Fibroblast of mammary gland (primary cell): ENCODE measurements at regions not wholly inside any gene's neighbourhood (a gene's known extent, or its start where the extent isn't known, plus 50 kb on each side); places are given as distances from the start of the nearest gene placed in this dataset.

ENCODE experiments used
- DNase-seq: peaks from one replicate; pipeline ENCODE4 v3.0.0-alpha.2; 2010; ENCODE audit warnings: low read depth
- H3K4me3 ChIP-seq: 2 replicates; pipeline ENCODE4 v1.5.1; 2011; ENCODE audit warnings: low read depth, mild to moderate bottlenecking, low read length, moderate library complexity; ENCODE audit not compliant: control insufficient read depth
- CTCF ChIP-seq: conservative IDR thresholded peaks from 2 replicates; pipeline ENCODE4 v1.5.1; 2011; ENCODE audit warnings: low read depth, low read length, inconsistent platforms; ENCODE audit not compliant: control insufficient read depth, insufficient read depth

- DNase-seq: no peak
- no peak overlapping the region for H3K4me3 ChIP-seq
- no peak for TF ChIP-seq CTCF
These were observed 316.5 kb upstream of the ZFHX3 start for GRCh38 chr16:73364413-73364812.

GRCh38 chr16:73361061-73361460, 313.1 kb upstream of the ZFHX3 start:
- TF ChIP-seq CTCF: no peak
- no peak overlapping the region for H3K4me3 ChIP-seq
- DNase-seq: no peak

GRCh38 chr16:73356401-73357079, 308.6 kb upstream of the ZFHX3 start:
- TF ChIP-seq CTCF: no peak
- no peak overlapping the region for H3K4me3 ChIP-seq
- DNase-seq: no peak

- no peak overlapping the region for H3K4me3 ChIP-seq
- no peak for DNase-seq
- TF ChIP-seq CTCF: no peak
These were observed 308.1 kb upstream of the ZFHX3 start for GRCh38 chr16:73355981-73356380.

- no peak for TF ChIP-seq CTCF
- H3K4me3 ChIP-seq: no peak overlapping the region
- no peak for DNase-seq
These were observed 306.5 kb upstream of the ZFHX3 start for GRCh38 chr16:73354434-73354833.

GRCh38 chr16:73350707-73351452, 303.0 kb upstream of the ZFHX3 start:
- no peak overlapping the region for H3K4me3 ChIP-seq
- no peak for DNase-seq
- no peak for TF ChIP-seq CTCF
